ENCODE measurements at regions not wholly inside any gene's neighbourhood (a gene's known extent, or its start where the extent isn't known, plus 50 kb on each side); places are given as distances from the start of the nearest gene placed in this dataset.

GRCh38 chr4:65202853-65203236 lies 467.4 kb downstream of the EPHA5 start:
- TF ChIP-seq, protein P1, sequence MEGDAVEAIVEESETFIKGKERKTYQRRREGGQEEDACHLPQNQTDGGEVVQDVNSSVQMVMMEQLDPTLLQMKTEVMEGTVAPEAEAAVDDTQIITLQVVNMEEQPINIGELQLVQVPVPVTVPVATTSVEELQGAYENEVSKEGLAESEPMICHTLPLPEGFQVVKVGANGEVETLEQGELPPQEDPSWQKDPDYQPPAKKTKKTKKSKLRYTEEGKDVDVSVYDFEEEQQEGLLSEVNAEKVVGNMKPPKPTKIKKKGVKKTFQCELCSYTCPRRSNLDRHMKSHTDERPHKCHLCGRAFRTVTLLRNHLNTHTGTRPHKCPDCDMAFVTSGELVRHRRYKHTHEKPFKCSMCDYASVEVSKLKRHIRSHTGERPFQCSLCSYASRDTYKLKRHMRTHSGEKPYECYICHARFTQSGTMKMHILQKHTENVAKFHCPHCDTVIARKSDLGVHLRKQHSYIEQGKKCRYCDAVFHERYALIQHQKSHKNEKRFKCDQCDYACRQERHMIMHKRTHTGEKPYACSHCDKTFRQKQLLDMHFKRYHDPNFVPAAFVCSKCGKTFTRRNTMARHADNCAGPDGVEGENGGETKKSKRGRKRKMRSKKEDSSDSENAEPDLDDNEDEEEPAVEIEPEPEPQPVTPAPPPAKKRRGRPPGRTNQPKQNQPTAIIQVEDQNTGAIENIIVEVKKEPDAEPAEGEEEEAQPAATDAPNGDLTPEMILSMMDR (conservative IDR thresholded peaks at IDR 0.05; ENCODE audit: low read length), result no peak
- no peak for TF ChIP-seq EZH2phosphoT487 (IDR thresholded peaks at IDR 0.05; ENCODE audit: borderline replicate concordance, low read depth, low read length)

All from OCI-LY7 (cell line).